ENCODE measurements at regions not wholly inside any gene's neighbourhood (a gene's known extent, or its start where the extent isn't known, plus 50 kb on each side); places are given as distances from the start of the nearest gene placed in this dataset.

GRCh38 chr1:17488995-17489767 lies 49.7 kb upstream of the RCC2 start:
- peak; percentile 30 for DNase-seq (ENCODE audit: extremely low read depth, low read depth)
- no peak for TF ChIP-seq CTCF (IDR thresholded peaks at IDR 0.05; ENCODE audit: low read depth, low read length)
